Motor neuron (in vitro differentiated cells): ENCODE measurements at regions not wholly inside any gene's neighbourhood (a gene's known extent, or its start where the extent isn't known, plus 50 kb on each side); places are given as distances from the start of the nearest gene placed in this dataset.

Experiments
- ATAC-seq, 8 experiments: fragments of 200-7000 bp; cut with Tn5 transposase; replicated peaks in 6 of 8; 2 replicates each; pipeline ENCODE4 v1.8.0; 2021; ENCODE audit warnings: mild to moderate bottlenecking in 8 of 8, moderate library complexity in 8 of 8
- H3K27ac ChIP-seq, 2 donors: fragments of 250-450 bp; sonication (Bioruptor Pico); 2 replicates each; pipeline ENCODE4 v1.9.0; 2021; ENCODE audit warnings: antibody characterized with exemption in 2 of 2, mild to moderate bottlenecking in 2 of 2, moderate library complexity in 1 of 2
- H3K4me1 ChIP-seq, 2 donors: fragments of 250-450 bp; sonication (Bioruptor Pico); replicated peaks in 1 of 2; 2 replicates each; pipeline ENCODE4 v1.6.1; 2021; ENCODE audit warnings: antibody characterized with exemption in 2 of 2, mild to moderate bottlenecking in 2 of 2, moderate library complexity in 1 of 2
- H3K4me3 ChIP-seq, 5 donors: fragments of 250-450 bp; sonication (Bioruptor Pico); 2 replicates each; pipeline ENCODE4 v1.9.0; 2021; ENCODE audit warnings: antibody characterized with exemption in 5 of 5, mild to moderate bottlenecking in 5 of 5, moderate library complexity in 4 of 5
- WGBS, 10 experiments: fragments of 450-650 bp; shearing (Covaris generic); methylation state at CpG; one replicate each; pipeline ENCODE4 v1.0.0; 2022; 5-methylcytosine and 5-hydroxymethylcytosine counted together
- in situ Hi-C, 9 experiments: fragments of 400-800 bp; cut with MboI; loops; one replicate each; pipeline ENCODE4 v1.15.0; 2021; ENCODE audit warnings: low sequenced_read_pairs in 9 of 9, low pct_unique_long_range_greater_than_20kb in 2 of 9; ENCODE audit not compliant: unreplicated experiment in 9 of 9

- in situ Hi-C loops, result no loop called here
- 43 to 100% (median 100%) methylated on average over 1 to 3 of the region's 3 CpGs; no CpG with 5 or more reads in 4 of the 10 experiments for WGBS, 10 experiments
- ATAC-seq, result no peak
- H3K4me3 ChIP-seq, result no peak overlapping the region
- H3K4me1 ChIP-seq, result peaks cover 0 to 16% of the 10 kb centered on the region in 2 donors
- H3K27ac ChIP-seq, result no peak overlapping the region
Measured at GRCh38 chr17:65477600-65477999, 83.8 kb downstream of the AXIN2 start.

- WGBS, 10 experiments, result 0 to 100% (median 92%) methylated on average over 1 to 2 of the region's 2 CpGs; no CpG with 5 or more reads in 3 of the 10 experiments
- ATAC-seq, result no peak
- in situ Hi-C loops, result loop anchor here in 1 of 9 experiments (25.0 kb wide), 1 partner anchor 88 kb away; the partner anchor contains the start of gene AXIN2
- Histone ChIP-seq H3K4me1 (peaks cover 0 to 30% of the 10 kb centered on the region in 2 donors), H3K4me3 (no peak overlapping the region), H3K27ac (no peak overlapping the region)
Measured at GRCh38 chr17:65474660-65475059, 86.8 kb downstream of the AXIN2 start.

GRCh38 chr17:65473985-65474384 is 87.5 kb downstream of the AXIN2 start:
- no peak for ATAC-seq
- H3K4me1 ChIP-seq, result peaks cover 0 to 30% of the 10 kb centered on the region in 2 donors
- in situ Hi-C loops, result loop anchor here in 1 of 9 experiments (25.0 kb wide), 1 partner anchor 88 kb away; the partner anchor contains the start of gene AXIN2
- H3K4me3 ChIP-seq, result no peak overlapping the region
- H3K27ac ChIP-seq, result no peak overlapping the region

GRCh38 chr17:65473363-65473762 is 88.1 kb downstream of the AXIN2 start:
- Histone ChIP-seq H3K27ac (no peak overlapping the region), H3K4me1 (peaks cover 0 to 30% of the 10 kb centered on the region in 2 donors), H3K4me3 (no peak overlapping the region)
- no peak for ATAC-seq
- WGBS, 10 experiments, result 50 to 100% (median 88%) methylated on average over 3 to 6 of the region's 6 CpGs; no CpG with 5 or more reads in 3 of the 10 experiments
- in situ Hi-C loops, result loop anchor here in 1 of 9 experiments (25.0 kb wide), 1 partner anchor 89 kb away; the partner anchor contains the start of gene AXIN2

- WGBS, 10 experiments, result 0 to 92% (median 64%) methylated on average over 2 to 7 of the region's 8 CpGs; no CpG with 5 or more reads in 2 of the 10 experiments
- H3K4me3 ChIP-seq, result no peak overlapping the region
- H3K4me1 ChIP-seq, result peaks cover 0 to 30% of the 10 kb centered on the region in 2 donors
- in situ Hi-C loops, result loop anchor here in 1 of 9 experiments (25.0 kb wide), 1 partner anchor 90 kb away; the partner anchor contains the start of gene AXIN2
- H3K27ac ChIP-seq, result no peak overlapping the region
- peak in 1 of 8 experiments; percentile 33 for ATAC-seq
Measured at GRCh38 chr17:65472666-65473309, 88.7 kb downstream of the AXIN2 start.

GRCh38 chr17:65470783-65471182 is 90.7 kb downstream of the AXIN2 start:
- Histone ChIP-seq H3K27ac (no peak overlapping the region), H3K4me1 (peaks cover 6 to 28% of the 10 kb centered on the region in 2 donors), H3K4me3 (no peak overlapping the region)
- 0 to 100% (median 40%) methylated on average over 1 to 2 of the region's 4 CpGs; no CpG with 5 or more reads in 6 of the 10 experiments for WGBS, 10 experiments
- in situ Hi-C loops, result loop anchor here in 1 of 9 experiments (25.0 kb wide), 1 partner anchor 92 kb away; the partner anchor contains the start of gene AXIN2
- peak in 4 of 8 experiments; percentile 24 to 69 (median 34) for ATAC-seq

- in situ Hi-C loops, result loop anchor here in 1 of 9 experiments (25.0 kb wide), 1 partner anchor 94 kb away; the partner anchor contains the start of gene AXIN2
- WGBS, 10 experiments, result 56 to 100% (median 88%) methylated on average over 1 to 4 of the region's 5 CpGs; no CpG with 5 or more reads in 1 of the 10 experiments
- no peak for ATAC-seq
Measured at GRCh38 chr17:65468321-65468720, 93.1 kb downstream of the AXIN2 start.

GRCh38 chr17:65467156-65467555 is 94.3 kb downstream of the AXIN2 start:
- no peak overlapping the region for H3K27ac ChIP-seq
- in situ Hi-C loops, result loop anchor here in 1 of 9 experiments (25.0 kb wide), 1 partner anchor 95 kb away; the partner anchor contains the start of gene AXIN2
- peaks cover 6 to 19% of the 10 kb centered on the region in 2 donors for H3K4me1 ChIP-seq
- no peak overlapping the region for H3K4me3 ChIP-seq
- 0 to 100% (median 37%) methylated on average over 1 to 5 of the region's 5 CpGs; no CpG with 5 or more reads in 3 of the 10 experiments for WGBS, 10 experiments
- no peak for ATAC-seq

More at GRCh38 chr17:65468321-65468720, 93.1 kb downstream of the AXIN2 start:
- Histone ChIP-seq H3K27ac (no peak overlapping the region), H3K4me3 (no peak overlapping the region), H3K4me1 (peaks cover 6 to 28% of the 10 kb centered on the region in 2 donors)

GRCh38 chr17:65466547-65466946 is 94.9 kb downstream of the AXIN2 start:
- no peak overlapping the region for H3K27ac ChIP-seq
- WGBS, 10 experiments, result 40 to 100% (median 72%) methylated on average over 1 to 5 of the region's 6 CpGs
- in situ Hi-C loops, result loop anchor here in 1 of 9 experiments (25.0 kb wide), 1 partner anchor 96 kb away; the partner anchor contains the start of gene AXIN2
- H3K4me3 ChIP-seq, result no peak overlapping the region
- peaks cover 6 to 17% of the 10 kb centered on the region in 2 donors for H3K4me1 ChIP-seq
- ATAC-seq, result no peak

- Histone ChIP-seq H3K4me1 (peaks cover 9% of the 10 kb centered on the region in 2 donors), H3K4me3 (no peak overlapping the region), H3K27ac (no peak overlapping the region)
- no peak for ATAC-seq
- in situ Hi-C loops, result loop anchor here in 1 of 9 experiments (25.0 kb wide), 1 partner anchor 99 kb away; the partner anchor contains the start of gene AXIN2
- 0 to 100% (median 100%) methylated on average over 1 to 5 of the region's 9 CpGs; no CpG with 5 or more reads in 1 of the 10 experiments for WGBS, 10 experiments
Measured at GRCh38 chr17:65463242-65463641, 98.2 kb downstream of the AXIN2 start.

- Histone ChIP-seq H3K27ac (no peak overlapping the region), H3K4me3 (no peak overlapping the region), H3K4me1 (peaks cover 3 to 7% of the 10 kb centered on the region in 2 donors)
- 60 to 94% (median 82%) methylated on average over 1 to 6 of the region's 15 CpGs; no CpG with 5 or more reads in 5 of the 10 experiments for WGBS, 10 experiments
- no peak for ATAC-seq
- in situ Hi-C loops, result loop anchor here in 1 of 9 experiments (25.0 kb wide), 1 partner anchor 102 kb away; the partner anchor contains the start of gene AXIN2
Measured at GRCh38 chr17:65459677-65460347, 101.6 kb downstream of the AXIN2 start.

- Histone ChIP-seq H3K4me3 (no peak overlapping the region), H3K4me1 (peaks cover 3 to 7% of the 10 kb centered on the region in 2 donors), H3K27ac (no peak overlapping the region)
- ATAC-seq, result no peak
- 80 to 100% (median 88%) methylated on average over 1 to 4 of the region's 11 CpGs; no CpG with 5 or more reads in 6 of the 10 experiments for WGBS, 10 experiments
- in situ Hi-C loops, result loop anchor here in 1 of 9 experiments (25.0 kb wide), 1 partner anchor 105 kb away; the partner anchor contains the start of gene AXIN2
Measured at GRCh38 chr17:65457635-65458257, 103.7 kb downstream of the AXIN2 start.
